NCI-H774 (cell line): ENCODE measurements at regions not wholly inside any gene's neighbourhood (a gene's known extent, or its start where the extent isn't known, plus 50 kb on each side); places are given as distances from the start of the nearest gene placed in this dataset.
A peak's percentile ranks its signal among the peaks of the same experiment; 100 is the strongest.

ENCODE experiments used
- DNase-seq: peaks from one replicate; lab custom pipeline; 2025; lab: John Stamatoyannopoulos, UW

GRCh38 chr2:126774761-126775160 is 118.8 kb downstream of the GYPC start:
- DNase-seq: no peak

GRCh38 chr2:126775300-126775985 is 119.5 kb downstream of the GYPC start:
- DNase-seq: no peak

GRCh38 chr2:126776255-126776654 is 120.3 kb downstream of the GYPC start:
- DNase-seq: no peak

- peak; percentile 65 for DNase-seq
These were observed 121.0 kb downstream of the GYPC start for GRCh38 chr2:126776692-126777619.

GRCh38 chr2:126777620-126777978 is 121.1 kb upstream of the TEX51 start:
- no peak for DNase-seq

- no peak for DNase-seq
These were observed 119.9 kb upstream of the TEX51 start for GRCh38 chr2:126778561-126779501.

GRCh38 chr2:126781206-126781605 is 117.5 kb upstream of the TEX51 start:
- no peak for DNase-seq

GRCh38 chr2:126781806-126782205 is 116.9 kb upstream of the TEX51 start:
- no peak for DNase-seq

GRCh38 chr2:126782648-126783047 is 116.0 kb upstream of the TEX51 start:
- DNase-seq: no peak

- DNase-seq: no peak
These were observed 115.3 kb upstream of the TEX51 start for GRCh38 chr2:126783341-126783740.

GRCh38 chr2:126784045-126784444 is 114.6 kb upstream of the TEX51 start:
- no peak for DNase-seq

- DNase-seq: no peak
These were observed 114.1 kb upstream of the TEX51 start for GRCh38 chr2:126784621-126785020.

- no peak for DNase-seq
These were observed 113.5 kb upstream of the TEX51 start for GRCh38 chr2:126785236-126785635.

GRCh38 chr2:126785862-126786261 is 112.8 kb upstream of the TEX51 start:
- DNase-seq: no peak

- DNase-seq: no peak
These were observed 111.9 kb upstream of the TEX51 start for GRCh38 chr2:126786765-126787164.

GRCh38 chr2:126787289-126787688 is 111.4 kb upstream of the TEX51 start:
- DNase-seq: no peak

GRCh38 chr2:126788113-126788512 is 110.6 kb upstream of the TEX51 start:
- DNase-seq: no peak

GRCh38 chr2:126788652-126789051 is 110.0 kb upstream of the TEX51 start:
- no peak for DNase-seq

GRCh38 chr2:126790987-126791780 is 107.5 kb upstream of the TEX51 start:
- no peak for DNase-seq

GRCh38 chr2:126792186-126792585 is 106.5 kb upstream of the TEX51 start:
- no peak for DNase-seq

GRCh38 chr2:126792993-126793392 is 105.7 kb upstream of the TEX51 start:
- no peak for DNase-seq
